HL-60/S4 treated with retinoic acid at 250 ng/mL for 4 days and 3 days (cell line): ENCODE measurements at regions not wholly inside any gene's neighbourhood (a gene's known extent, or its start where the extent isn't known, plus 50 kb on each side); places are given as distances from the start of the nearest gene placed in this dataset.

Source experiments
- in situ Hi-C: fragments of 300-500 bp; cut with MboI; formaldehyde crosslinking; loops from 2 replicates; pipeline ENCODE4 v1.7.0; 2022; ENCODE audit warnings: low sequenced_read_pairs

GRCh38 chrX:13151828-13152517 lies 107.6 kb upstream of the FAM9C start:
- in situ Hi-C loops: no loop called here

DNA sequence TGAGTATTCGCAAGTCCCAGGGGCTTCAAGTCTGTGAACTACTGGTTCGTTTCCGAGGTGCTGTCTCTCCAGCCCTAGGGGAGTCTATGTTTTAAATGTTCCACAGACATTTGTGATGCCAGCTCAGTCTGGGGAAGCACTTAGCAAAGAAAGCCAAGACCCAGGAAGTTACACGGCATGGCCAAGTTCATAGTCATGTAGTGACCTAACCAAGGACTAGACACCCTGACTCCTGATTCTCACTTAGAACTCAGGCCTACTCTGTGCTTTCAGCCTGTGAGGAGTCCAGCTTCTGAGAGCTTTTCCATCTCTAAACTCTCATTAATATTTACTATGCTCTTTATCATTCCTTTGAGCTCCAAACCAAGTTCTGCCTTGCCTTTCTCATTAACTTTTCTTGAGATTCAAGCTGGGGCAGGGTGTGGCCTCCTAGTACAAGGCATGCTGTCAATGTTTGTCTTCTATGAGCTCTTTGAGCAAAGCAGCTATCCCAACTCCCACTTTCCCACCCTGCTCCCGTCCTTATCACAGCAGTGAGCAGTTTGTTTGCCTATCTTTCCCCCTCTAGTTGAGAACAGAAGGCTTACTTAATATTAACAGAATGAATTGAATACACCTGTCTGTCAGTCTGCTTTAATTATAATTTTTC lies 105.4 kb upstream of the FAM9C start:
- in situ Hi-C loops: no loop called here

- in situ Hi-C loops: no loop called here
Measured at GRCh38 chrX:13147733-13148132, 103.3 kb upstream of the FAM9C start.

DNA sequence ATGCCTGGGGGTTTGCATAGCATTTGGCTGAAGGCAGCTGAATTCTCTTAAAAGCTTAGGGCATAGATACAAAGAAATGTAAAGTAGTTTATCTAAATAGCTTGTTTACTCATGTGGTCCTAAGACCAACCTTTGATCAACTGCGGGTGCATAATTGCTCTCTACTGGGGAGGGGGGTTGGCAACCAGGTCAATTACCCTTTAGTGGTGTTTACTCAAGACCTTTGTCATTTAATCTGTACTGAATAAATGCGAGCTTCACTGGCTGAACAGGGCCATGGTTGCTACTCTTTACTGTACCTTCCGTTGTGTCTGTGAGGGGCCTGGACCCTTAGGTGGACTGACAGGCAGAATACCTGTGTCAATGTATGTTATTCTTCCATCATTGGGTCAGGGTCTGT lies 102.7 kb upstream of the FAM9C start:
- in situ Hi-C loops: no loop called here

DNA sequence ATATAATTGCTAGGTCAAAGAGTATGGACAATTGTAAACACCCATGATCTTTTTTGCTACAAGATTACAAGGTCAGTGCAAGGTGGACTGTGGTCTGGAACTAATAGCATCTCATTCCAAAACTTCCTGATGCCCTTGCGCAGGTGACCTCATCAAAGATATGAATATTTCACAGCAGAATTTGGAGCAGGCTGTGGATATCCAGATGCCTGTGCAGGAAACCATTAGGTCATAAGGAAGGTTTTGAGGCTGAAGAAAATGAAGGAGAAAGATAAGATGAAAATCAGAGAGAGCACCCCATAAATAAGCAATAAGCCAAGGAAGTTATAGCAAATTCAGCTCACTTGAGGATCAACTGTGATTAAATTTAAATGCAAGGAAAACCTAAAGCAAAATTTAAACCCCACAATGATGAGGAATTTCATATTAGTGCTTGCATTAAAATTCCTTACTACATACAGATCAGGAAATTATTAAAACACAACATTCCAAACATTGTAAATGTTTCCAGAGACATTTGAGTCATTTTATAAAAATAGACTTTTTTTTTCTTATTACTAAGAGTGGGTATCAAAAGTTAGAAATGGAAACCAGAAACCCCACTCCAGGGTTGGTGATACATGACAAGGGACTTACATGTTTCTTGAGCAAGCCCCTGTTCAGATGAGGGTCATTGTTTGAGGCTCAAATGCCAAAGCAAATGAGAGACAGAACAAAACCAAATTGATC lies 100.7 kb upstream of the FAM9C start:
- in situ Hi-C loops: no loop called here

DNA sequence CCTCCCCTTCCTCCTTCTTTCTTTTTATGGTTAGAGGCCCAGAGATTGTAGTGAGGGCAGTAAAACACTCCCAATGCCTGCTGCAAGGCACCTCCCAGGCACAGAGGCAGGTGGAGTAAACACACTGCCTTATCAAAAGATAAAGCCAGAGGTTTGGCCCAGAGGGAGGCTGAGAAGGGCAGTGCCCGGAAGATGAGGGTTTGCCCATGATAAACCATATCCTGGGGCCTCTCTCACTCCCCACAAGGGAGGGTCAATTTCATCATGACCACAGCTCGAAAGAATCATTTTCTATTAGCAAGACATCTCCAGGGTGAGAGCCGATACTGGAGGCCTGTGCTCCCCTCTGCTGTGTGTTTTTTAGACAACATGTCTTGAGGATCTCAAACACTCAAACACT lies 98.5 kb upstream of the FAM9C start:
- in situ Hi-C loops: no loop called here

GRCh38 chrX:13140007-13140406 lies 95.6 kb upstream of the FAM9C start:
- in situ Hi-C loops: no loop called here

- in situ Hi-C loops: no loop called here
Measured at GRCh38 chrX:13131396-13132137, 87.1 kb upstream of the FAM9C start.

GRCh38 chrX:13130816-13131215 lies 86.4 kb upstream of the FAM9C start:
- in situ Hi-C loops: no loop called here

GRCh38 chrX:13128104-13128503 lies 83.7 kb upstream of the FAM9C start:
- in situ Hi-C loops: no loop called here

DNA sequence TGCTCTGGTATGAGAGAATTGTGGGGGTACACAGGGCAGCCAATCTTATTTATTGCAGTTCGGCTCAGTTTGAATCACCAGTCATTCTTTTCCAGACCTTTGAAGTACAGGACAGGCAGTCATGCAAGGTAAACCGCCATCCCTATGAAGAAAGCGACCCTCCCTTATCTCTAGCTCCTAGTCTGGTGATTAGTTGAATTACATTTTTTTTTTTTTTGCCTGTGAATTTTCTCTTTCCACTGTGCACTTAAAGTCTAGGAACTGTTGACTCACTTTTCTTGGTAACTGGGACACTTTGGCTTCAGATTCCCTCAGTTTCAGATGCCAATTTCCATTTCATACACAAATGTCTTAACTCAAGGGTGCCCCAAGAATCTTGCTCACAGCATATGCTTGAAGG lies 82.4 kb upstream of the FAM9C start:
- in situ Hi-C loops: no loop called here

- in situ Hi-C loops: no loop called here
Measured at GRCh38 chrX:13125188-13125587, 80.8 kb upstream of the FAM9C start.

DNA sequence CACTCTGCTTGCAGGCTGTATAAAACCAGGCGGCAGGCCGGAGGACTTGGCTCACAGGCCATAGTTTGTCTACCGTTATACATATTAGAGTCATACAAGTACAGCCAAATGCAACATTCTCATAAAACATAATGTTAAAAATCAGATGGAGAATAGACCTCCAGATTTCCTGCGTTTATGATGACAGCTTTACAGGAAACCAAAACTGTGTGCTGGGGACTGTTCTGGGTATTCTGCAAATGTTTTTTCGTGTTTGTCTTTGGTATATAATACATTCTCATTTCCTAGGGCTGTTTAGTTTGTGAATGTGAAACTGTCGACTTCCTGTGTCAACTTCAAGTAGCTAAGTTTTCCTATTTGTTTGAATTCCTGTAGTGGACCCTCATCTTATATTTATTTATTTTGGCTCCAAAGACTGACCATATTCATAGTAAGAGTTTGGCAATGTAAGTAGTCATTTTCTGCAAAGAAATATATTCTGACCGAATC lies 79.5 kb upstream of the FAM9C start:
- in situ Hi-C loops: no loop called here

GRCh38 chrX:13123247-13123856 lies 78.9 kb upstream of the FAM9C start:
- in situ Hi-C loops: no loop called here

- in situ Hi-C loops: no loop called here
Measured at GRCh38 chrX:13121020-13121555, 76.7 kb upstream of the FAM9C start.

DNA sequence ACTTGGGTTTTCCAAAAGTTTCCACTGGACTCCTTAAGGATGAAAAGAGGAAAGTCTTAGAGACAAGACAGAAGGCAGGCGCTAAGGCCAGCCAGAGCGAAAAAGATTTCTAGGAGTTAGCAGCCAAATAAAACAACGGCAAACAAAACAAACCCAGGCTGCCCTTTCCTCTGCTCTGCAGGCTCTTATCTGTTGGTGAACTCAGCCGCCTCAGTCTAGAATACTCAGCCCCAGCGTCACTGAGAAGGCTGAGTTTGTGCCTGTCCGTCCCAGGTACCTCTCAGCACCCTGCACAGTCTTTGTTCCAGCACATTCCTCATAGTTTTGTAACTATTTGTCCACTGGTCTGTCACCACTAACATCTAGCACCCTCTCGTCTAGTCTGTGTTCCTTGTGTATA lies 75.6 kb upstream of the FAM9C start:
- in situ Hi-C loops: no loop called here

- in situ Hi-C loops: no loop called here
Measured at GRCh38 chrX:13119386-13119785, 75.0 kb upstream of the FAM9C start.

DNA sequence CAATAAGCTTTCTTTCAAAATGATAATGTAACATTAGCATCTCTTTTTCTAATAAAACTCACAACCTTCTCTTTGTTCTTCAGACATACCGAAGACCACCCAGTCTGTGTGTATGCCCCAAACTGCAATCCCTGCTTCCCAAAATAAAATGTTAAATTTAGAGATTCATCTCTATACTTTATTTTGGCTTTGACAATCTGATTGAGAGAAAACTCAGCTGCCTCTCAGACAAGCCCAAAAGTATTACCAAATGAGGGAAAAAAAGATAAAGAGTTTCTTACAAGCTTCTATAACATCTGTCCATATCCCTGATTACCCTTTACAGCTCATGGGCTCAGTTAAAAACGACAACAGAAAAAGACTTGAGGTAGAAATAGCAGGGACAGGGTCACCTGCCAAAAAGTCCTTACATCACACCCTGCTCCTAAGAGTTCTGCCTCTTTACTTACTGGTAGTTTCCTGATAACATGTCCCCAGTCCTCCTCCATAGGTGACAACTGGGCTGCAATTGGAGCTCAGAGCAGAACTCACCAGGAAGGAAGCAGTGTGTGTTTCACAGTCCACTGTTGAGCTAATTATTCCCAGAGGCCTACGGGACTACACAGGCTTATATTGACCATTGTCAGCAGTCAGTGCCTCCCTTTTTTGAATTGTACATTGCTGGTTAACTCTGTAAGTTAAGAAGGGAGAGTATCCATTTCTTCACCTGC lies 70.9 kb upstream of the FAM9C start:
- in situ Hi-C loops: no loop called here

GRCh38 chrX:13112499-13112898 lies 68.1 kb upstream of the FAM9C start:
- in situ Hi-C loops: no loop called here
